H1 (cell line): ENCODE measurements at regions not wholly inside any gene's neighbourhood (a gene's known extent, or its start where the extent isn't known, plus 50 kb on each side); places are given as distances from the start of the nearest gene placed in this dataset.

ENCODE experiments used
- GABPA ChIP-seq: IDR thresholded peaks from 2 replicates; pipeline ENCODE4 v1.6.1; 2011; ENCODE audit warnings: mild to moderate bottlenecking, low read length, moderate library complexity, borderline replicate concordance; ENCODE audit not compliant: insufficient read depth
- ZNF274 ChIP-seq: IDR thresholded peaks from 2 replicates; pipeline ENCODE4 v1.7.0; 2012; ENCODE audit warnings: low read length, borderline replicate concordance; ENCODE audit errors: extremely low read depth
- TF ChIP-seq, protein P1 (sequence below), 3 experiments: IDR thresholded peaks; 1 replicate in 2 of 3; 2 replicates in 1 of 3; pipeline versions ENCODE4 v1.5.1 to v1.6.1; 2011; ENCODE audit warnings: low read length in 3 of 3, mild to moderate bottlenecking in 3 of 3, inconsistent platforms in 2 of 3, low read depth in 1 of 3, moderate library complexity in 1 of 3; ENCODE audit not compliant: insufficient read depth in 1 of 3; ENCODE audit errors: control extremely low read depth in 1 of 3
- TF ChIP-seq, protein P2 (sequence below): IDR thresholded peaks from 2 replicates; pipeline ENCODE4 v1.6.1; 2011; ENCODE audit warnings: low read depth, mild to moderate bottlenecking, low read length; ENCODE audit not compliant: insufficient read depth

DNA sequence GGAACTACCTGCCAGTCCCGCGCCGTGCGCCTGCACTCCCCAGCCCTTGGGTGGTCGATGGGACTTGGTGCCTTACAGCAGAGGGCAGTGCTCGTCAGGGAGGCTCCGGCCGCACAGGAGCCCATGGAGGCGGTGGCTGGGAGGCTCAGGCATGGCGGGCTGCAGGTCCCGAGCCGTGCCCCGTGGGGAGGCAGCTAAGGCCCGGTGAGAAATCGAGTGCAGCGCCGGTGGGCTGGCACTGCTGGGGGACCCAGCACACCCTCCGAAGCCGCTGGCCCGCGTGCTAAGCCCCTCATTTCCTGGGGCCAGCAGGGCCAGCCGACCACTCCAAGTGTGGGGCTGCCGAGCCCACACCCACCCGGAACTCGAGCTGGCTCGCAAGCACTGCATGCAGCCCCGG is 580.2 kb downstream of the ZIC1 start:
- TF ChIP-seq, protein P1, sequence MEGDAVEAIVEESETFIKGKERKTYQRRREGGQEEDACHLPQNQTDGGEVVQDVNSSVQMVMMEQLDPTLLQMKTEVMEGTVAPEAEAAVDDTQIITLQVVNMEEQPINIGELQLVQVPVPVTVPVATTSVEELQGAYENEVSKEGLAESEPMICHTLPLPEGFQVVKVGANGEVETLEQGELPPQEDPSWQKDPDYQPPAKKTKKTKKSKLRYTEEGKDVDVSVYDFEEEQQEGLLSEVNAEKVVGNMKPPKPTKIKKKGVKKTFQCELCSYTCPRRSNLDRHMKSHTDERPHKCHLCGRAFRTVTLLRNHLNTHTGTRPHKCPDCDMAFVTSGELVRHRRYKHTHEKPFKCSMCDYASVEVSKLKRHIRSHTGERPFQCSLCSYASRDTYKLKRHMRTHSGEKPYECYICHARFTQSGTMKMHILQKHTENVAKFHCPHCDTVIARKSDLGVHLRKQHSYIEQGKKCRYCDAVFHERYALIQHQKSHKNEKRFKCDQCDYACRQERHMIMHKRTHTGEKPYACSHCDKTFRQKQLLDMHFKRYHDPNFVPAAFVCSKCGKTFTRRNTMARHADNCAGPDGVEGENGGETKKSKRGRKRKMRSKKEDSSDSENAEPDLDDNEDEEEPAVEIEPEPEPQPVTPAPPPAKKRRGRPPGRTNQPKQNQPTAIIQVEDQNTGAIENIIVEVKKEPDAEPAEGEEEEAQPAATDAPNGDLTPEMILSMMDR (IDR thresholded peaks at IDR 0.05; ENCODE audit: control extremely low read depth in 1 of 3, insufficient read depth in 1 of 3, low read depth in 1 of 3, low read length in 3 of 3) = no peak
- no peak for TF ChIP-seq ZNF274
- TF ChIP-seq GABPA = no peak
- TF ChIP-seq, protein P2, sequence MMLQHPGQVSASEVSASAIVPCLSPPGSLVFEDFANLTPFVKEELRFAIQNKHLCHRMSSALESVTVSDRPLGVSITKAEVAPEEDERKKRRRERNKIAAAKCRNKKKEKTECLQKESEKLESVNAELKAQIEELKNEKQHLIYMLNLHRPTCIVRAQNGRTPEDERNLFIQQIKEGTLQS = no peak
